NCI-H1105 treated with DMSO at 0.1 percent for 48 hours (cell line): ENCODE measurements at regions not wholly inside any gene's neighbourhood (a gene's known extent, or its start where the extent isn't known, plus 50 kb on each side); places are given as distances from the start of the nearest gene placed in this dataset.

Experiments
- DNase-seq: peaks from one replicate; lab custom pipeline; 2025; lab: John Stamatoyannopoulos, UW

- no peak for DNase-seq
These were observed 55.0 kb upstream of the NMNAT3 start for GRCh38 chr3:139732729-139733128.

- DNase-seq, result no peak
These were observed 51.5 kb upstream of the NMNAT3 start for GRCh38 chr3:139729300-139729699.

GRCh38 chr3:139728414-139728813, 50.6 kb upstream of the NMNAT3 start:
- no peak for DNase-seq
